Posterior vena cava (tissue), 2 donors: ENCODE measurements at regions not wholly inside any gene's neighbourhood (a gene's known extent, or its start where the extent isn't known, plus 50 kb on each side); places are given as distances from the start of the nearest gene placed in this dataset.

Experiments
- DNase-seq: peaks from one replicate; pipeline ENCODE4 v3.0.0-alpha.2; 2020; ENCODE audit warnings: low spot score
- intact Hi-C, 2 donors: fragments of 100-400 bp; cut with DNase I; formaldehyde crosslinking; loops; one replicate each; pipeline versions ENCODE4 v1.14.1 to v1.14.2; 2022 to 2023
- donor health status: DM: yes; HTN: yes; CAD: no.
- donor health status: DM: yes; HTN: yes; CAD: no.

- intact Hi-C loops, result no loop called here
- DNase-seq, result no peak
These were observed 97.7 kb upstream of the BACE2 start for GRCh38 chr21:41070284-41070683.

- no peak for DNase-seq
- intact Hi-C loops, result no loop called here
These were observed 96.4 kb upstream of the BACE2 start for GRCh38 chr21:41071258-41072171.

GRCh38 chr21:41073558-41073957, 94.4 kb upstream of the BACE2 start:
- DNase-seq, result no peak
- intact Hi-C loops, result no loop called here

- DNase-seq, result no peak
- intact Hi-C loops, result no loop called here
These were observed 93.4 kb upstream of the BACE2 start for GRCh38 chr21:41074396-41075184.

GRCh38 chr21:41075656-41076055, 92.3 kb upstream of the BACE2 start:
- intact Hi-C loops, result no loop called here
- no peak for DNase-seq

GRCh38 chr21:41076064-41076463, 91.9 kb upstream of the BACE2 start:
- DNase-seq, result no peak
- intact Hi-C loops, result no loop called here

- intact Hi-C loops, result no loop called here
- DNase-seq, result no peak
These were observed 88.8 kb upstream of the BACE2 start for GRCh38 chr21:41079159-41079558.

GRCh38 chr21:41080485-41081121, 87.4 kb upstream of the BACE2 start:
- intact Hi-C loops, result loop anchor here in 1 of 2 donors (5.0 kb wide), 1 partner anchor 773 kb away; no protein-coding TSS in a partner anchor
- no peak for DNase-seq

GRCh38 chr21:41086569-41086968, 81.4 kb upstream of the BACE2 start:
- intact Hi-C loops, result no loop called here

GRCh38 chr21:41090981-41091380, 77.0 kb upstream of the BACE2 start:
- no peak for DNase-seq
- intact Hi-C loops, result no loop called here

More at GRCh38 chr21:41086569-41086968, 81.4 kb upstream of the BACE2 start:
- no peak for DNase-seq

GRCh38 chr21:41091616-41092015, 76.3 kb upstream of the BACE2 start:
- no peak for DNase-seq
- intact Hi-C loops, result no loop called here

GRCh38 chr21:41092312-41092711, 75.6 kb upstream of the BACE2 start:
- DNase-seq, result no peak
- intact Hi-C loops, result no loop called here

GRCh38 chr21:41095983-41096382, 72.0 kb upstream of the BACE2 start:
- intact Hi-C loops, result no loop called here
- DNase-seq, result no peak

- intact Hi-C loops, result no loop called here
- DNase-seq, result no peak
These were observed 69.9 kb upstream of the BACE2 start for GRCh38 chr21:41098076-41098475.

- intact Hi-C loops, result no loop called here
- no peak for DNase-seq
These were observed 69.4 kb upstream of the BACE2 start for GRCh38 chr21:41098481-41099042.

GRCh38 chr21:41100826-41101550, 67.0 kb upstream of the BACE2 start:
- intact Hi-C loops, result no loop called here
- DNase-seq, result no peak

- intact Hi-C loops, result no loop called here
- no peak for DNase-seq
These were observed 65.7 kb upstream of the BACE2 start for GRCh38 chr21:41102281-41102680.

GRCh38 chr21:41107602-41108001, 60.4 kb upstream of the BACE2 start:
- DNase-seq, result no peak
- intact Hi-C loops, result no loop called here
